LNCAP (cell line): ENCODE measurements at regions not wholly inside any gene's neighbourhood (a gene's known extent, or its start where the extent isn't known, plus 50 kb on each side); places are given as distances from the start of the nearest gene placed in this dataset.

Experiments used
- TF ChIP-seq, protein P1 (sequence below): fragments of 450-650 bp; IDR thresholded peaks from 2 replicates; pipeline ENCODE4 v1.5.1; 2017; ENCODE audit warnings: mild to moderate bottlenecking

DNA sequence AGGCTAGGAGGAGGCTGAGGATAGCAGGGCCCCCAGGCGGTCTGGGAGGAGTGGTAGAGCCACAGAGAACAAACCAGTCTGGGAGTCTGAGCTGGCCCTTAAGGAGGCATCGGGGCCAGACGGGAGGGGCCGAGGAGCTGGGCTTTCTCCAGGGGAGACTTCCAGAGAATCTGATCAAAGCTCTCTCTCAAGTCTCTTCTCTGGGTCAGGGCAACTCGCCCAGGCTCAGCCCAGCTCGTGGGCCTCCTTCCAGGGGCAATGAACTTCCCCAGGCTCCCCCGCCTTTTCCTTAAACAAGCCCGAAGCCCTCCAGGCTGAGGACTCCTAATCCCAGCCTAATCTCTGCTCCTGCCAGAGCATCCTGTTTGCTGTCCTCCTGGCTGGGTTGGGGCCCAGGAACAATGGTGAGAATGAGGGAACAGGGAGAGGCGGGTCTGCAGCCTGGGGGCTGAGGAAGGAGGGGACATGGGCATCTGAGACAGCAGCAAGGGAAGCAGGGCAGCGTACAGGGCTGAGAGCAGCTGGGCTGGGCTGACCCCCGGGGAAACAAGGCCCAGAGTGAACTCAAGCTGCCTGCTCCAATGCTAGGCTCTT lies 173.6 kb downstream of the ANKRD60 start:
- TF ChIP-seq, protein P1, sequence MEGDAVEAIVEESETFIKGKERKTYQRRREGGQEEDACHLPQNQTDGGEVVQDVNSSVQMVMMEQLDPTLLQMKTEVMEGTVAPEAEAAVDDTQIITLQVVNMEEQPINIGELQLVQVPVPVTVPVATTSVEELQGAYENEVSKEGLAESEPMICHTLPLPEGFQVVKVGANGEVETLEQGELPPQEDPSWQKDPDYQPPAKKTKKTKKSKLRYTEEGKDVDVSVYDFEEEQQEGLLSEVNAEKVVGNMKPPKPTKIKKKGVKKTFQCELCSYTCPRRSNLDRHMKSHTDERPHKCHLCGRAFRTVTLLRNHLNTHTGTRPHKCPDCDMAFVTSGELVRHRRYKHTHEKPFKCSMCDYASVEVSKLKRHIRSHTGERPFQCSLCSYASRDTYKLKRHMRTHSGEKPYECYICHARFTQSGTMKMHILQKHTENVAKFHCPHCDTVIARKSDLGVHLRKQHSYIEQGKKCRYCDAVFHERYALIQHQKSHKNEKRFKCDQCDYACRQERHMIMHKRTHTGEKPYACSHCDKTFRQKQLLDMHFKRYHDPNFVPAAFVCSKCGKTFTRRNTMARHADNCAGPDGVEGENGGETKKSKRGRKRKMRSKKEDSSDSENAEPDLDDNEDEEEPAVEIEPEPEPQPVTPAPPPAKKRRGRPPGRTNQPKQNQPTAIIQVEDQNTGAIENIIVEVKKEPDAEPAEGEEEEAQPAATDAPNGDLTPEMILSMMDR, result no peak

DNA sequence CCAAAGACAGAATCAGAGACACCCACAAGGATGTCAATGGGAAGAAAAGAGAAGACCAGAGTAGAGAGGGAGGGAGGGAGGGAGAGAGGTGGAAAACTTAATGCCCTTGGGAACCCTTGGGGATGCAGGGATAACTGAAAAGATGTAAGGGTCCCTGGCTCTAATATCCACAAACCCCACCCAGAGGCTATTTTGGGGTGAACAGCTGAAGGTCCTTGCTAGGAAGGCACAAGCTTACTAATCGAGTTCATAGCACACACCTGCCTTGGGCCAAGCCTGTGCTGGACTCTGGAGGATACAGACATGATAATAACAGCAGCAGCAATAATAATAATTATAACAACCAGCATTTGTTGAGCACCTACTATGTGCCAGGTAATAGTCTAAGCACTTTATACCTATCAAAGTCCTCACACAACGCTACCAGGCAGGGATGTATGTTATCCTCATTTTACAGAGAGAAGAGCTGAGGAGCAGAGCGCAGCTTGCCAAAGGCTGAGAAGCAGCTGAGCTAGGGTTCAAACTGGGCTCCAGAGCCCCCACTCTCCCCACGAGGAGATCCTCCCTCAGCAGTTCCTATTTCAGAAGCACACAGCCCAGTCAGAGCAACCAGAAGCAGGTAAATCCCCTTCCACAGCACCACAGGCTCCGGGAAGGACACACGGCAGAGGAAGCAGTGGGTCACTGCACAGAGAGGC lies 174.2 kb downstream of the ANKRD60 start:
- TF ChIP-seq, protein P1, result no peak

- TF ChIP-seq, protein P1, result no peak
Measured at GRCh38 chr20:58053391-58054055, 174.9 kb downstream of the ANKRD60 start.

DNA sequence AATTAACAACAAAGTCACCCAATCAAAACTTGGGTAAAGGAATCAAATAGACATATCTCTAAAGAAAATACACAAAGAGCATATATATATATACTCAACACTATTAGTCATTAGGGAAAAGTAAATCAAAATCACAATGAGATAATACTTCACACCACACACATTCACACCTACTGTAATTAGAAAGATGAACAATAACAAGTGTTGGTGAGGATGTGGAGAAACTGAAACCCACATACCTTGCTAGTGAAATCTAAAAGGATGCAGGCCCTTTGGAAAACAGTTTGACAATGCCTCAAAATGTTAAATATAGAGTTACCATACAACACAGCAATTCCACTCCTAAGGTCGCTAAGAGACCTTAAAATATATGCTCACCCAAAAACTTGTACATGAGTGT lies 177.1 kb downstream of the ANKRD60 start:
- TF ChIP-seq, protein P1, result no peak

GRCh38 chr20:58048096-58048702 lies 180.3 kb downstream of the ANKRD60 start:
- TF ChIP-seq, protein P1, result no peak

DNA sequence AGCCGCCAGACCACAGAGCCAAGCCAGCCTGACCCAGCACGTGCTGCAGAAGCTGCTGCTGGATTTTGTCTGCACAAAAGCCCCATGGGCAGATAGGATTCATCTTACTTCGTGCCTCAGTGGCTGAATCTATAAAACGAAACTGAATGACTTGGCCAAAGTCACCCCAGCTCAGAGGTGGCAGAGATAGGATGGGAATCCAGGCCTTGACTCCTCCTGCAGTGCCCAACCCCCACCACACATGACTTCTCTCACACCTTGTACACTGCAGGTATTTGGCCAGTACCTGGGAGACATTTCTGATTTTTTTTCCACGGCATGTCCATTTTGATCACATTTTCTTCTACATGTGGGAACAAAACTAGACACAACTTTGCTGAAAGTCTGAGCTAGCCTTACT lies 182.1 kb downstream of the ANKRD60 start:
- TF ChIP-seq, protein P1, result no peak

DNA sequence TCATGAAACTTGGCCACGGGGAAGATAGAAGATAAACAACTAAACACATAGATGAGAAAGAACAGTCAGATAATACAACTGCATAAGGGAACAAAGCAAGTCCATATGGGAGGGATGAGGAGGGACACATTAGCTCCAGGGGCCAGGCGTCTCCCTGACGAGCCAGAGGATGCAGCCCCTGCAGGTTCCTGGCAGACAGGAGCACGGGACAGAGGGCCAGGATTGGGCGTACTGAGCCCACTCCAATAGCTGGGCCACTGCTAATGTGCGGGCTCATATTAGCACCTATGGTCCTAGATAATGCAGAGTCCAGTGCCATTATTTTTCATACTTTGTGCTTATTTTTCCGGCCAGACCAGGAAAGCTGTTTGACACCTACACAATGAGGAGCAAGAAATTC lies 182.9 kb downstream of the ANKRD60 start:
- TF ChIP-seq, protein P1, result no peak
